ENCODE measurements at regions not wholly inside any gene's neighbourhood (a gene's known extent, or its start where the extent isn't known, plus 50 kb on each side); places are given as distances from the start of the nearest gene placed in this dataset.

DNA sequence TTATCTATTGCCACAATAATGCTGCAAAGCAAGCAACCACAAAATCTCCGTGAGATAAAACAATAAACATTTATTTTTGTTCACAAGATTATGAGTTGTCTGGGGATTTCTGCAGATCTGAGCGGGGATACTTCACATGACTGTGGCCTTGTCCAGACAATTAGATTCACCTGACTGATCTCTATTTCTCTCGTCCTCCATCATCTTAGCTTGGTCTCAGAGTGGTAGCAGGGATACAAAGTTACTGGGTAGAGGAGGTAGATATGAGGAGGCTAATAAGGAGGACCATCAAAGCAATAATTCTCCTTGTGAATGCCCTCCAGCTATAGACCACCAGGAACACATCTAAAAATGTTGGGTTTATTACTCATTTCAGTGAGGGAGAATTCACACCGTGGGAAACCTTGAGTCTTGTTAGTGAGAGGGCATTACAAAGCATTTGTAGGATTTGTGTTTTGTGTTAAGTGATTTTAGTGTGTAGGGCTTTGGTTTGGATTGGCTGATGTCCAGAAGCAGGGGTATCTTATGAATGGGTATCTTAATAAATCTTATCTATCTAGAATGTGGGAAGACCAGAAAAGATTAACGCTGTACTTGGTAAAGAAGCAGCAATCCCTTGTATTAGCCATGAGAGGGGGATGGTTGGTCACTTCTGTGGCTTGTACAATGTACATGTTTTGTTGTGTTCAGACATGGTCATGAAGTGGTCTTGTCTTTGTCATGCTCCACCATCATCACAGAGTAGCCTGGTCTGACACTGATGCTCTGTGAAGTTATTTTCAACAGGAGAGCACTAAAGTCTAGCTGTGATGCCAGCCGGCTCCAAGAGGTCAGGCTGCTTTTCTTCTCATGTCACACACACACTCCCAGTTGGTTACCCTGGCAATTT, 287.6 kb upstream of the STT3B start:
- intact Hi-C loops (cut with DNase I; ENCODE audit: low total_unique reads) = no loop called here
- WGBS, 2 donors = 81 to 84% methylated on average over 6 of the region's 6 CpGs
- Histone ChIP-seq H3K9me3 (no peaks in the 10 kb centered on the region), H3K27ac (no peak overlapping the region), H3K4me1 (no peaks in the 10 kb centered on the region), H3K4me3 (no peak overlapping the region), H3K27me3 (no peaks in the 10 kb centered on the region), H3K36me3 (ENCODE audit: low read depth, missing control alignments) (no peaks in the 10 kb centered on the region)
- DNase-seq = no peak
- no peak for TF ChIP-seq POLR2A (IDR thresholded peaks at IDR 0.05)
- TF ChIP-seq, protein P1, sequence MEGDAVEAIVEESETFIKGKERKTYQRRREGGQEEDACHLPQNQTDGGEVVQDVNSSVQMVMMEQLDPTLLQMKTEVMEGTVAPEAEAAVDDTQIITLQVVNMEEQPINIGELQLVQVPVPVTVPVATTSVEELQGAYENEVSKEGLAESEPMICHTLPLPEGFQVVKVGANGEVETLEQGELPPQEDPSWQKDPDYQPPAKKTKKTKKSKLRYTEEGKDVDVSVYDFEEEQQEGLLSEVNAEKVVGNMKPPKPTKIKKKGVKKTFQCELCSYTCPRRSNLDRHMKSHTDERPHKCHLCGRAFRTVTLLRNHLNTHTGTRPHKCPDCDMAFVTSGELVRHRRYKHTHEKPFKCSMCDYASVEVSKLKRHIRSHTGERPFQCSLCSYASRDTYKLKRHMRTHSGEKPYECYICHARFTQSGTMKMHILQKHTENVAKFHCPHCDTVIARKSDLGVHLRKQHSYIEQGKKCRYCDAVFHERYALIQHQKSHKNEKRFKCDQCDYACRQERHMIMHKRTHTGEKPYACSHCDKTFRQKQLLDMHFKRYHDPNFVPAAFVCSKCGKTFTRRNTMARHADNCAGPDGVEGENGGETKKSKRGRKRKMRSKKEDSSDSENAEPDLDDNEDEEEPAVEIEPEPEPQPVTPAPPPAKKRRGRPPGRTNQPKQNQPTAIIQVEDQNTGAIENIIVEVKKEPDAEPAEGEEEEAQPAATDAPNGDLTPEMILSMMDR (IDR thresholded peaks at IDR 0.05) = no peak

- Histone ChIP-seq H3K4me3 (no peak overlapping the region), H3K36me3 (ENCODE audit: low read depth, missing control alignments) (no peaks in the 10 kb centered on the region), H3K27me3 (no peaks in the 10 kb centered on the region), H3K27ac (no peak overlapping the region), H3K9me3 (no peaks in the 10 kb centered on the region), H3K4me1 (no peaks in the 10 kb centered on the region)
- intact Hi-C loops (cut with DNase I; ENCODE audit: low total_unique reads) = no loop called here
- TF ChIP-seq, protein P1 (IDR thresholded peaks at IDR 0.05) = no peak
- TF ChIP-seq POLR2A (IDR thresholded peaks at IDR 0.05) = no peak
- DNase-seq = no peak
- WGBS, 2 donors = 66 to 70% methylated on average over 2 of the region's 2 CpGs
Observed at GRCh38 chr3:31246293-31247062, 286.2 kb upstream of the STT3B start.

DNA sequence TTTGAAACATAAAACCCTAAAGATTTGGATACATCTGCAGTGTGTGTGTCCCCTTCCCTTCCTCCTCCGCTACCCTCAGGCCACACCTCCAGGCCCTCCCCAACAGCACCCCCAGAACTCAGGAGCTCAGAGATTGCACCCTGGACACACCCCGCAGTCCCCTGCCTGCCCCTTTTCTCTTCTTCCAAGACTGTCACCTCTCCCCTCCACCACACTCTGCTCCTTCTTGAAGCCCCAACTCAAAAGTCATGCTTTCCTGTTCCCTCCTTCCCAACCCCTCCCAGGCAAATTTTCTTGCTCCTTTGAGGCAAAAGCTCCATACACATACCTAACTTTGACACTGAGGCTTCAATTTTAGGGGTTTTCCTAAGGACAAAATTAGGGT, 285.7 kb upstream of the STT3B start:
- Histone ChIP-seq H3K36me3 (ENCODE audit: low read depth, missing control alignments) (no peaks in the 10 kb centered on the region), H3K27me3 (no peaks in the 10 kb centered on the region), H3K4me3 (no peak overlapping the region), H3K4me1 (no peaks in the 10 kb centered on the region), H3K9me3 (no peaks in the 10 kb centered on the region), H3K27ac (no peak overlapping the region)
- 87 to 92% methylated on average over 2 of the region's 2 CpGs for WGBS, 2 donors
- DNase-seq = no peak
- intact Hi-C loops (cut with DNase I; ENCODE audit: low total_unique reads) = no loop called here
- TF ChIP-seq, protein P1 (IDR thresholded peaks at IDR 0.05) = no peak
- TF ChIP-seq POLR2A (IDR thresholded peaks at IDR 0.05) = no peak

DNA sequence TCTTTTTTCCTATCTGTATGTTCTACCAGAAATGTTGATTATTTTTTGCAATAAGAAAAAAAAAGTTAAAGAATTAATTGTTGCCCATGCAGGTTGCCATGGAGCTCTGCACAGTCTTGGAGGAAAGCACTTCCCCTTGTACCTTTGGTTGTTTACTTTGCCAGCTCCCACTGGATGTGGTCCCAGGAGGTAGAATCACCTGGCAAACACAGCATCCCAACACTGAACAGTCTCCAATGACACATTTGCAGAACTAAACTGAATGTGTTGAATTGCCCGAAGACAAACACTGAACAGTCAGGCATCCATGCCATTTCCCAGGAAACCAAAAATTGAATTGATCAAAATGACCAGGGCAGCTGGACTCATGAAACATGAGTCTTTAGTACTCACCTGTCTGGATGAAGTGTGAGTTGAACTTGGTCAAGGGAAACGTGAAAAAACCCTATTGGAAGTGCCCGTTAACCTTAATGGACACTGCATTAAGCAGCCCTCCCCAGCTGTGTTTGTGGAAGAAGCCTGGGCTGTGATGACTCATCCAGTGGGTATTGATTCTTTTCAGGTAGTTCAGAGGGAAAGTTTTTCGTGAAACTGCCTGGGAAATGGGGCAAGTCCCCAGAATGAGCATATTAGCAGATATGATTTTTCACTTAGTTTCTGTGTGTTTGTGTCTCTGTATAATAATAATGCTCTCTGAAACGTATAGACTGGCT, 284.7 kb upstream of the STT3B start:
- Histone ChIP-seq H3K27ac (no peak overlapping the region), H3K4me3 (no peak overlapping the region), H3K9me3 (no peaks in the 10 kb centered on the region), H3K4me1 (no peaks in the 10 kb centered on the region), H3K36me3 (ENCODE audit: low read depth, missing control alignments) (no peaks in the 10 kb centered on the region), H3K27me3 (no peaks in the 10 kb centered on the region)
- intact Hi-C loops (cut with DNase I; ENCODE audit: low total_unique reads) = no loop called here
- DNase-seq = no peak
- TF ChIP-seq POLR2A (IDR thresholded peaks at IDR 0.05) = no peak
- TF ChIP-seq, protein P1 (IDR thresholded peaks at IDR 0.05) = no peak
- 85 to 91% methylated on average over 5 of the region's 5 CpGs for WGBS, 2 donors
